Gastroesophageal sphincter (tissue), 4 donors: ENCODE measurements at regions not wholly inside any gene's neighbourhood (a gene's known extent, or its start where the extent isn't known, plus 50 kb on each side); places are given as distances from the start of the nearest gene placed in this dataset.

Experiments used
- ATAC-seq: fragments of 150-250 bp; one replicate; pipeline ENCODE4 v1.9.1; 2016; ENCODE audit warnings: mild to moderate bottlenecking, moderate library complexity
- H3K27ac ChIP-seq, 4 donors: fragments of 200-600 bp; sonication (generic) in 3 of 4; 1 replicate in 3 of 4; 2 replicates in 1 of 4; pipeline ENCODE4 v1.5.1; 2016 to 2019
- H3K27me3 ChIP-seq: fragments of 200-600 bp; sonication (generic); one replicate; pipeline ENCODE4 v1.5.1; 2019
- H3K36me3 ChIP-seq, 2 donors: fragments of 200-600 bp; sonication (generic); one replicate each; pipeline ENCODE4 v1.5.1; 2019; ENCODE audit warnings: control low read depth in 1 of 2
- H3K4me1 ChIP-seq, 3 donors: fragments of 200-600 bp; sonication (generic); 1 replicate in 2 of 3; 2 replicates in 1 of 3; pipeline ENCODE4 v1.5.1; 2016 to 2019; ENCODE audit warnings: control low read depth in 2 of 3
- H3K4me3 ChIP-seq, 2 donors: fragments of 200-600 bp; sonication (generic); one replicate each; pipeline ENCODE4 v1.5.1; 2019; ENCODE audit warnings: mild to moderate bottlenecking in 1 of 2, moderate library complexity in 1 of 2
- H3K9me3 ChIP-seq, 3 donors: fragments of 200-600 bp; sonication (generic); one replicate each; pipeline ENCODE4 v1.5.1; 2017 to 2019; ENCODE audit warnings: control low read depth in 2 of 3
- CTCF ChIP-seq, 4 experiments: fragments of 200-600 bp in 2 of 4; fragments of 450-650 bp in 2 of 4; sonication (generic) in 1 of 4; IDR thresholded peaks; one replicate each; pipeline ENCODE4 v1.5.1; 2017 to 2019; ENCODE audit warnings: antibody characterized with exemption in 4 of 4, mild to moderate bottlenecking in 2 of 4, moderate library complexity in 2 of 4
- EP300 ChIP-seq: sonication (generic); formaldehyde crosslinking; IDR thresholded peaks from one replicate; pipeline ENCODE4 v1.6.1; 2017; ENCODE audit warnings: antibody characterized with exemption, mild to moderate bottlenecking
- POLR2A ChIP-seq, 2 donors: fragments of 450-650 bp; IDR thresholded peaks; one replicate each; pipeline ENCODE4 v1.6.1; 2017; ENCODE audit warnings: antibody characterized with exemption in 2 of 2, mild to moderate bottlenecking in 2 of 2, moderate library complexity in 1 of 2
- POLR2AphosphoS5 ChIP-seq: sonication (generic); formaldehyde crosslinking; IDR thresholded peaks from one replicate; pipeline ENCODE4 v1.6.1; 2017; ENCODE audit warnings: antibody characterized with exemption
- WGBS, 2 donors: methylation state at CpG; one replicate each; pipeline ENCODE4 v1.1.5; 2018; ENCODE audit warnings: low coverage in 1 of 2; 5-methylcytosine and 5-hydroxymethylcytosine counted together

- TF ChIP-seq EP300 (no peak), CTCF (IDR thresholded peaks at IDR 0.05) (no peak), POLR2A (IDR thresholded peaks at IDR 0.05) (no peak), POLR2AphosphoS5 (no peak)
- WGBS, 2 donors = 15 to 21% methylated on average over 3 of the region's 3 CpGs
- ATAC-seq = peak; percentile 60
Measured at GRCh38 chr15:38090678-38091077, 156.2 kb downstream of the TMCO5A start.

GRCh38 chr15:38091078-38091645 lies 156.7 kb downstream of the TMCO5A start:
- H3K4me3 ChIP-seq = no peak overlapping the region
- no peaks in the 10 kb centered on the region for H3K36me3 ChIP-seq
- TF ChIP-seq POLR2A (IDR thresholded peaks at IDR 0.05) = no peak
- TF ChIP-seq EP300 = no peak
- no peak for TF ChIP-seq POLR2AphosphoS5
- TF ChIP-seq CTCF (IDR thresholded peaks at IDR 0.05) = no peak
- no peaks in the 10 kb centered on the region for H3K9me3 ChIP-seq
- peak overlapping the region in 3 of 4 donors; percentile 26 to 74 (median 63) for H3K27ac ChIP-seq
- H3K4me1 ChIP-seq = peaks cover 0 to 5% (median 3%) of the 10 kb centered on the region in 3 donors
- no peaks in the 10 kb centered on the region for H3K27me3 ChIP-seq
- ATAC-seq = no peak
- whole genome bisulfite sequencing, 2 donors = 94 to 95% methylated on average over 3 of the region's 3 CpGs

More at GRCh38 chr15:38090678-38091077, 156.2 kb downstream of the TMCO5A start:
- H3K4me1 ChIP-seq = peaks cover 0 to 7% (median 3%) of the 10 kb centered on the region in 3 donors
- H3K27ac ChIP-seq = peak overlapping the region in 3 of 4 donors; percentile 26 to 74 (median 63)
- no peak overlapping the region for H3K4me3 ChIP-seq
- H3K27me3 ChIP-seq = no peaks in the 10 kb centered on the region
- H3K36me3 ChIP-seq = no peaks in the 10 kb centered on the region
- no peaks in the 10 kb centered on the region for H3K9me3 ChIP-seq

DNA sequence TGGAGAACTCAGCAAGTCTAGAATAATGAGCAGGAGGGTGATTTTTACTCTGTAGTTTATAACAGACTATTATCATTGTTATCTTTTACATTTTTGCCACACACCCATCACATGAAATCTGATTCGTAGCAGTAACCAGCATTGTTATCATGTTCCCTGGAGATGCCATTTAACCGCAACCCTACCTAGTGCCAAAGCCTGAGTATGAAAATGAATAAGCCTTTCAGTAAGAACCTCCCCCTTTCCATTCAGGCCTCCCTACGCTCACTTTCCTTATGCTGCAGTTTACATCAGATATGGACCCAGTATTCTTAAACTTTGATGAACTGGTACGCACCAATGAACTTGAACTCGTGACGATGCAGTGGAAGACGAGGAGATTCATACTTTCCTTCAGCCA lies 158.7 kb upstream of the SPRED1 start:
- 88 to 96% methylated on average over 4 to 7 of the region's 7 CpGs for WGBS, 2 donors
- no peak for TF ChIP-seq POLR2AphosphoS5
- TF ChIP-seq CTCF (IDR thresholded peaks at IDR 0.05) = no peak
- no peak for TF ChIP-seq EP300
- TF ChIP-seq POLR2A (IDR thresholded peaks at IDR 0.05) = no peak
- H3K4me1 ChIP-seq = peaks cover 0 to 5% (median 3%) of the 10 kb centered on the region in 3 donors
- no peak overlapping the region for H3K4me3 ChIP-seq
- H3K9me3 ChIP-seq = peaks cover 0 to 19% (median 0%) of the 10 kb centered on the region in 3 donors
- no peaks in the 10 kb centered on the region for H3K36me3 ChIP-seq
- no peaks in the 10 kb centered on the region for H3K27me3 ChIP-seq
- no peak for ATAC-seq
- H3K27ac ChIP-seq = no peak overlapping the region

- H3K4me3 ChIP-seq = no peak overlapping the region
- no peak overlapping the region for H3K27ac ChIP-seq
- H3K4me1 ChIP-seq = no peaks in the 10 kb centered on the region
- H3K27me3 ChIP-seq = no peaks in the 10 kb centered on the region
- 93 to 100% methylated on average over 1 of the region's 1 CpG for WGBS, 2 donors
- no peaks in the 10 kb centered on the region for H3K36me3 ChIP-seq
- no peak for TF ChIP-seq POLR2A (IDR thresholded peaks at IDR 0.05)
- no peak for TF ChIP-seq EP300
- TF ChIP-seq POLR2AphosphoS5 = no peak
- ATAC-seq = no peak
- peaks cover 0 to 4% (median 0%) of the 10 kb centered on the region in 3 donors for H3K9me3 ChIP-seq
Measured at GRCh38 chr15:38102972-38103371, 149.7 kb upstream of the SPRED1 start.

GRCh38 chr15:38103564-38103963 lies 149.1 kb upstream of the SPRED1 start:
- no peak overlapping the region for H3K4me3 ChIP-seq
- WGBS, 2 donors = 85% methylated on average over 1 of the region's 1 CpG; no CpG with 5 or more reads in 1 of the 2 donors
- no peak for TF ChIP-seq POLR2AphosphoS5
- TF ChIP-seq POLR2A (IDR thresholded peaks at IDR 0.05) = no peak
- no peak for TF ChIP-seq EP300
- no peak for TF ChIP-seq CTCF (IDR thresholded peaks at IDR 0.05)
- no peak overlapping the region for H3K27ac ChIP-seq
- H3K4me1 ChIP-seq = no peaks in the 10 kb centered on the region
- H3K36me3 ChIP-seq = no peaks in the 10 kb centered on the region
- H3K27me3 ChIP-seq = no peaks in the 10 kb centered on the region
- no peaks in the 10 kb centered on the region for H3K9me3 ChIP-seq
- ATAC-seq = no peak
